C4-2B (cell line): ENCODE measurements at regions not wholly inside any gene's neighbourhood (a gene's known extent, or its start where the extent isn't known, plus 50 kb on each side); places are given as distances from the start of the nearest gene placed in this dataset.

ENCODE experiments used
- ZFX ChIP-seq: fragments of 450-650 bp; IDR thresholded peaks from 2 replicates; pipeline ENCODE4 v1.6.1; 2017
- TF ChIP-seq, protein P1 (sequence below): fragments of 450-650 bp; conservative IDR thresholded peaks from 2 replicates; pipeline ENCODE4 v1.5.1; 2017; ENCODE audit warnings: mild to moderate bottlenecking

DNA sequence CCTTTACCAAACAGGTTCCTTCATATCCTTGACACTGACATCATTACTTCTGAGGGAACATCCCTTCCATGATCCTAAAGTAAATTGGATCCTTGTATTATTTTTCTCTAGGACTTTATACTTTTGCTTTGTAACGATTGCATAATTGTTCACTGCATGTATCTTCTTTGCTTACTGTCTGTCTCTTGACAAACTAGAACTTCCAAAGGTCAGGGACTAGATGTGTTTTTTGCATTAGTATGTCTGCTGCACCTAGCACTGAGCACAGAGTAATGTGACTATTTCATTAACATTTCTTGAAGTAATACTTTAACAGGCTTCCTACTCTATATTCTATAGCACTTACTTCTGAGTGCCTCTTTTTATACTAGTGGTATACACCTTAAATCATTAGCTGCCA lies 976.6 kb upstream of the SORCS1 start:
- TF ChIP-seq, protein P1, sequence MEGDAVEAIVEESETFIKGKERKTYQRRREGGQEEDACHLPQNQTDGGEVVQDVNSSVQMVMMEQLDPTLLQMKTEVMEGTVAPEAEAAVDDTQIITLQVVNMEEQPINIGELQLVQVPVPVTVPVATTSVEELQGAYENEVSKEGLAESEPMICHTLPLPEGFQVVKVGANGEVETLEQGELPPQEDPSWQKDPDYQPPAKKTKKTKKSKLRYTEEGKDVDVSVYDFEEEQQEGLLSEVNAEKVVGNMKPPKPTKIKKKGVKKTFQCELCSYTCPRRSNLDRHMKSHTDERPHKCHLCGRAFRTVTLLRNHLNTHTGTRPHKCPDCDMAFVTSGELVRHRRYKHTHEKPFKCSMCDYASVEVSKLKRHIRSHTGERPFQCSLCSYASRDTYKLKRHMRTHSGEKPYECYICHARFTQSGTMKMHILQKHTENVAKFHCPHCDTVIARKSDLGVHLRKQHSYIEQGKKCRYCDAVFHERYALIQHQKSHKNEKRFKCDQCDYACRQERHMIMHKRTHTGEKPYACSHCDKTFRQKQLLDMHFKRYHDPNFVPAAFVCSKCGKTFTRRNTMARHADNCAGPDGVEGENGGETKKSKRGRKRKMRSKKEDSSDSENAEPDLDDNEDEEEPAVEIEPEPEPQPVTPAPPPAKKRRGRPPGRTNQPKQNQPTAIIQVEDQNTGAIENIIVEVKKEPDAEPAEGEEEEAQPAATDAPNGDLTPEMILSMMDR: no peak
- no peak for TF ChIP-seq ZFX
